HG02981 (cell line): ENCODE measurements at regions not wholly inside any gene's neighbourhood (a gene's known extent, or its start where the extent isn't known, plus 50 kb on each side); places are given as distances from the start of the nearest gene placed in this dataset.

Source experiments
- ATAC-seq: cut with Tn5 transposase; IDR thresholded peaks from one replicate; pipeline ENCODE4 v1.9.1; 2021; ENCODE audit warnings: mild to moderate bottlenecking, moderate library complexity; ENCODE audit not compliant: unreplicated experiment

- no peak for ATAC-seq
These were observed 318.0 kb upstream of the PUM3 start for GRCh38 chr9:3161912-3162311.

- no peak for ATAC-seq
These were observed 313.1 kb upstream of the PUM3 start for GRCh38 chr9:3157011-3157410.

GRCh38 chr9:3151672-3152576 is 308.0 kb upstream of the PUM3 start:
- no peak for ATAC-seq

- ATAC-seq: no peak
These were observed 306.2 kb upstream of the PUM3 start for GRCh38 chr9:3150074-3150473.

- ATAC-seq: no peak
These were observed 294.6 kb upstream of the PUM3 start for GRCh38 chr9:3138231-3139229.

- ATAC-seq: no peak
These were observed 293.4 kb upstream of the PUM3 start for GRCh38 chr9:3137347-3137695.

- ATAC-seq: no peak
These were observed 292.9 kb upstream of the PUM3 start for GRCh38 chr9:3136686-3137346.

GRCh38 chr9:3136230-3136629 is 292.3 kb upstream of the PUM3 start:
- no peak for ATAC-seq

GRCh38 chr9:3127564-3127963 is 283.7 kb upstream of the PUM3 start:
- ATAC-seq: no peak

- no peak for ATAC-seq
These were observed 281.9 kb upstream of the PUM3 start for GRCh38 chr9:3125602-3126405.

GRCh38 chr9:3124001-3124400 is 280.1 kb upstream of the PUM3 start:
- ATAC-seq: no peak

GRCh38 chr9:3118081-3118480 is 274.2 kb upstream of the PUM3 start:
- ATAC-seq: no peak

GRCh38 chr9:3099646-3100045 is 255.8 kb upstream of the PUM3 start:
- no peak for ATAC-seq

- ATAC-seq: no peak
These were observed 244.3 kb upstream of the PUM3 start for GRCh38 chr9:3088219-3088618.

- ATAC-seq: no peak
These were observed 243.8 kb upstream of the PUM3 start for GRCh38 chr9:3087697-3088096.

GRCh38 chr9:3080951-3081350 is 237.1 kb upstream of the PUM3 start:
- no peak for ATAC-seq

- no peak for ATAC-seq
These were observed 230.4 kb upstream of the PUM3 start for GRCh38 chr9:3074247-3074646.

- ATAC-seq: no peak
These were observed 222.7 kb upstream of the PUM3 start for GRCh38 chr9:3066591-3066990.

GRCh38 chr9:3059781-3060468 is 216.0 kb upstream of the PUM3 start:
- no peak for ATAC-seq

- no peak for ATAC-seq
These were observed 214.5 kb upstream of the PUM3 start for GRCh38 chr9:3058409-3058808.
